GM19238 (cell line): ENCODE measurements at regions not wholly inside any gene's neighbourhood (a gene's known extent, or its start where the extent isn't known, plus 50 kb on each side); places are given as distances from the start of the nearest gene placed in this dataset.

Experiments
- DNase-seq: peaks from one replicate; pipeline ENCODE4 v3.0.0; 2011; ENCODE audit warnings: low spot score; ENCODE audit not compliant: insufficient read length

- DNase-seq = no peak
These were observed 337.0 kb downstream of the PTEN start for GRCh38 chr10:88200312-88201032.

- no peak for DNase-seq
These were observed 342.5 kb downstream of the PTEN start for GRCh38 chr10:88205842-88206446.

GRCh38 chr10:88207121-88207546 is 343.7 kb downstream of the PTEN start:
- DNase-seq = no peak

- DNase-seq = no peak
These were observed 345.8 kb downstream of the PTEN start for GRCh38 chr10:88209231-88209630.

- DNase-seq = no peak
These were observed 346.6 kb downstream of the PTEN start for GRCh38 chr10:88209837-88210561.

GRCh38 chr10:88211230-88211629 is 347.8 kb downstream of the PTEN start:
- no peak for DNase-seq

- no peak for DNase-seq
These were observed 348.6 kb downstream of the PTEN start for GRCh38 chr10:88212069-88212468.

- DNase-seq = no peak
These were observed 349.7 kb downstream of the PTEN start for GRCh38 chr10:88213065-88213605.

- no peak for DNase-seq
These were observed 353.6 kb downstream of the PTEN start for GRCh38 chr10:88216976-88217375.

GRCh38 chr10:88218362-88218761 is 354.9 kb downstream of the PTEN start:
- DNase-seq = no peak

GRCh38 chr10:88219753-88220152 is 356.3 kb downstream of the PTEN start:
- DNase-seq = no peak

GRCh38 chr10:88221010-88221973 is 357.9 kb downstream of the PTEN start:
- no peak for DNase-seq

GRCh38 chr10:88222881-88223280 is 359.5 kb downstream of the PTEN start:
- no peak for DNase-seq
